ENCODE measurements at regions not wholly inside any gene's neighbourhood (a gene's known extent, or its start where the extent isn't known, plus 50 kb on each side); places are given as distances from the start of the nearest gene placed in this dataset.
"Not testable (repeated sequence)": the region's sequence is repeated elsewhere in the genome, so short reads cannot be mapped to it uniquely, and the experiment has no call there.

DNA sequence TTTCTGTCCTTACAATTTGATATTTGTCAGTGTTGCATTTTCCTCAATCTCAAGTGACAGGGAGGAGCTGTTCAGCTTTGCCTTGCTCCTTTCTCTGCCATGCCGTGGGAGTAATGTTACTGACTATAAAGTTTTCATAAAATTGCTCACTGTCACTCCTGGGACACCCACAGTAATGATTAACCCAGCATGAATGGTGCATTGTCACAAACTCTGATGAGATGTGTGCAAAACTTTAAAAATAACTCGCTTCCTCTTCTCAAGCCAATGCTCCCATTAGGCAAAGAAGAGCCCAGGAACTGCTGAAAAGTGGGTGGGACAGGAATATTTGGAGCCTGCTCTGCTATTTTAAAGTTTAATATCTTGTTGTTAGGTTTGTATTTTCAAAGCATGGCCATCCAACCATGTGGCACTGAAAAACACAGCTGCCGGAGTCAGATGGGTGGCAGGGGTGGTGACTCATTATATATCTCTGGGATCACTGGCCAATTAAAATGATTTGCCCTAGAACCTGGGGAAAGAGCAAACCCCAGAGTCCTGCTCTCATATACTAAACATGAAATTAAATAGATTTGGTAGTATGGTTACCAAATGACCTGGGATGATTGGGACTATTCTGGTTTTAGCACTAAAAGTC lies 260.1 kb downstream of the BTBD3 start:
- DNase-seq (ENCODE audit: low spot score in 2 of 2) (no peak), FAIRE-seq (no peak)

DNA sequence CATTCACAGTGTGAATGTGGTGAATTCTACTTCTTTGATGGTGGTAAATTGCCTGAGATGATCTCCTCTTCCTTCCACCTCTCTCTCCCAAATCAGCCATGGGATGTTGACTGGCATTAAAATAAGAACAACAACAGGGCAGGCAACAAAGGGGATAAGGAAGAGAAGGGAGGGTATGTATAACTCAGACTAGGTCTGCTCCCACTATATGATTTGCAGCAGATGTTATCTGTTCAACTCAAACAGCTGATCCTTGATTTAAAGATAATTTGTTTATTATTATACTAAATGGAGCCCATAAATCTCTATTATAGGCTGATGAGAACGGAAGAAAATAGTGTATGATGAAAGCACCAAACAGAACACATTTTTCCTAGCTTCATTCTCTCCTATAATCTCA lies 262.0 kb downstream of the BTBD3 start:
- DNase-seq (ENCODE audit: low spot score in 2 of 2) (no peak), FAIRE-seq (no peak)

DNA sequence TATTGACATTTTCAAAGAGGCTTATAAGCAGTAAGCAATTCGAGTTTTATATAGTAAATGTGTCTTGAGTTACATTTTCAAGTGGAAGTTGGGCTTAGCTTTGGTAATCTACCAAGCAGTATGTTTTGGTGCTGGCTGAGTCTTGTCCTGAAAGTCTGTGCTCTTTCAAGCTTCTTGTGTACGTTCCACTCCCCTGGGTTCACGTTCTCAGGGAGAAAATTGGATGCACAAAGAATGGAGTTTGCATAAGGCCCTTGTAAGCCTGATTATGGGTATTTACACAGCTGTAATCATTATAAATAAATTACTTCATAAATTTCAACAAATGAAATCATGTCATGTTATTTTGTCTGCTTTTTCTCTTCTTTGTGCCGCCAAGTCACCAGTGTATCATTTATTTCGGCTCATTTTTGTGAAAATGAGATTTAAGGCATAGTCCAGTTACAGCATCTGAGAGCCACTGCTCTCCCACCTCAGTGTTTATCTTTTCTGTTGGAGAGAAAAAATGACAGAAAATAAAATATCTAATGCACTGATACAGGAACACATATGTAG lies 262.5 kb downstream of the BTBD3 start:
- no peak for FAIRE-seq
- no peak for DNase-seq (ENCODE audit: low spot score in 2 of 2)

DNA sequence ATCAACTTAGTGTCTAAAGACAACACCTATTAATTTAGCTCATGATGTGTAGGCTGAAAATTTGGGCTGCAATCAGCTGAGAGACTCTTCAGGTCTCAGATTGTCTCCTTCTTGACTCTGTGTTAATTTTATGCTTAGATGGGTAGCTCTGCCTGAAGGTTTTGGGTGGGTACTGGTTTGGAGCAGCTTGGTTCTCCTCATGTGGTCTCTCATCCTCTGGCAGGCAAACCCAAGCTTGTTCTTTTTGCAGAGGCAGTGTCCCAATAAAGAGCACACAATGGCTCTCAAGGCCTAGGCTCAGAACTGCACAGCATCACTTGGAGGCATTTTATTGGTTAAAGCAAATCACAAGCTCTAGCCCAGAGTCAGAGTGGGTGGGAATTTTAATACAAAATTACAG lies 280.6 kb downstream of the BTBD3 start:
- no peak for FAIRE-seq
- no peak for DNase-seq (ENCODE audit: low spot score in 2 of 2)

DNA sequence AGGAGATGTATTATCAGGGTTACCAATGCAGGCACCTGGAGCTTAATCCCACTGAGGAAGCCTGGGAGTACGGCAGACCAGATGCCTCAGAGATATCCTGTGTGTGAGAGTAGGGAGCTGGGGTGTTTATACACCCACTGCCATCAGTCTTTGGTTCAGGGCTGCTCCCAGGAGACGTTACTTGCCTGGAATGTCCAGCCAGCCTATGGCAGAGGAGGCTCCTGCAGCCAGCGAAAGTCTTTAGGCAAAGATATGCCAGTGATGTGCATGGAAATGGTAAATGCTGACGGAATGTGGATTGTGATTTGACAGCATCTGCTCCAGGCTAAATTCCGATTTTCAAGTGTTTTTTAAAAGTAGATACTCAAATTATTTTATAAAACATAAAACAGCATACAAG lies 282.0 kb downstream of the BTBD3 start:
- no peak for DNase-seq (ENCODE audit: low spot score in 2 of 2)
- no peak for FAIRE-seq

DNA sequence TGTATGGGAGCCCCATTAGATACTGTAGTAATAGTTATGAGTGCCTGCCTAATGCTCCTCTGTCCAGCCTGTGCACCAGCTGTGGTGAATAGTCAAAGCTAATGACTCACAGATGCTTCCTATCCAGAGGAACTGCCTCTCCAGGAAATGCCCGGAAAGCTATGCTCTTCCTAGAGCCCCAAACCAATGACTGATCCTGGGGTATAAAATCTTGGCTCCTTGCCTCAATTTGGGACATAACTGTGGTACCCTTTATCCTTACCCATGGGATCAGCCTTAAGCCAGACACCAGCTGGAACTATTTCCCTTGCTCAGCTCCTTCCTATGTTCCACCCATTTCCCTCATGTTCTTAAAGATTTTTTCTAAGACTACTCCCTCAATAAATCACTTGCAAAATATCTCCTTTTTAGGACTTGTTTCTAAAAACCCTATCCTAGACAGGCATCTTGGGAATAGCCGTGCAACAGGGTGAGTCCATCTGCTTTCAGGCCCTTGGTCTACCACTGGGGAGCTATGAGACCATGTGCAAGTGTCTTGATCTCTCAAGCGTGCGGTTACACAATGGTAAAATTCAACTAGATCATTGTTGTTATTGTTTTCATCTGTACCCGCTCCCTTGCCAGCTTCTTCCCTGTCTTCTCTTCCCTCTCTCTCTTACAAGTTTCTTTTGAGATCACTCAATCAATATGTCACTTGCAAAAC lies 283.7 kb downstream of the BTBD3 start:
- FAIRE-seq (no peak), DNase-seq (ENCODE audit: low spot score in 2 of 2) (no peak)

DNA sequence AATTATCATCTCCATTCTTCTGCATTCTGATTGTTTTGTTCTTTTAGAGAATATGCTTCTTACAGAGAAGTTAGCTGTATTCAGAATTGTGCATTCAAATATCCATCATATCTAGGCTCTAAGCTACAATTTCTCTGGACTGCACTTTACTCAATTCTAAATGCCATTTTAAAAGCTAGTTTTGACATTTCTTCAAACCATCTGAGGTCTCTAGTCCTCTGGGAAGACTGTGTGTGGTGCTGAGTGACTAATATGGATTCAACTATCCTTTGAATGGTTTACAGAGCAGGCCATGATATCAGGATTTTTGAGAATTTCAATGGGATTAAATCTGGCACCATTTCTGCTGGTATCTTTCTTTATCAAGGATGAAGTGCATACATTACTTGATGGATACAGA lies 285.7 kb downstream of the BTBD3 start:
- no peak for DNase-seq (ENCODE audit: low spot score in 2 of 2)
- no peak for FAIRE-seq

DNA sequence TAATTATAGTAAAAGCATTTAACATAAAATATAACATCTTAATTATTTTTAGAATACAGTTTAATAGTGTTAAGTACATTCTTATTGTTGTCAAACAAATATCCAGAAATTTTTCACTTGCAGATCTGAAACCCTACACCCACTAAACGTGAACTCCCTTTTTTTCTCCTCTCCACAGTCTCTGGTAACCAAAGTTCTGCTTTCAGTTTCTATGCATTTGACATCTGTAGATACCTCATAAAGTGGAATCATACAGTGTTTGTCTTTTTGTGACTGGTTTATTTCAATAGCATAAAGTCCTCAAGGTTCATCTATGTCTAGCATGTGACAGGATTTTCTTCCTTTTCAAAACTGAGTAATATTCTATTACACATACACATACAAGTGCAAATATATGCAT lies 286.3 kb downstream of the BTBD3 start:
- no peak for FAIRE-seq

DNA sequence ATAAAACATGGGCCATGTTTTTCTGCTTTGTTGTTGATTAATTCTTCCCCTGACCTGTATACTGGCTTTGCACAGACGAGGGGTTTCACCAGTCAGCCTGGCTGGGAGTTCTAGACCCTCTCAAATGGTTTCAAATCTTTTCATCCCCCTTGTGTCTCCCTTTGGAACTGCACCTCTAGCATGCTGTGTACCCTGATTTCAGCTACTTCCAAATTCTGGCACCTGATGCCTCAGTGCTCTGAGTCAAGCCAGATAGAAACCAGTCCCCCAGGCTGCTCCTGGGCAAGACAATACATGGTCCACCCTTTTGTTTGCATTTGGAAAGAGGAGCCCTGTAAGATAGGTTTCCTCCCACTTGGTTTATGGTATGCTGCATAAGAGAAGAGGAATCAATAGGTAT lies 290.2 kb downstream of the BTBD3 start:
- no peak for DNase-seq (ENCODE audit: low spot score in 2 of 2)
- no peak for FAIRE-seq

More for the DNA sequence above, 286.3 kb downstream of the BTBD3 start:
- DNase-seq (ENCODE audit: low spot score in 2 of 2), result no peak

DNA sequence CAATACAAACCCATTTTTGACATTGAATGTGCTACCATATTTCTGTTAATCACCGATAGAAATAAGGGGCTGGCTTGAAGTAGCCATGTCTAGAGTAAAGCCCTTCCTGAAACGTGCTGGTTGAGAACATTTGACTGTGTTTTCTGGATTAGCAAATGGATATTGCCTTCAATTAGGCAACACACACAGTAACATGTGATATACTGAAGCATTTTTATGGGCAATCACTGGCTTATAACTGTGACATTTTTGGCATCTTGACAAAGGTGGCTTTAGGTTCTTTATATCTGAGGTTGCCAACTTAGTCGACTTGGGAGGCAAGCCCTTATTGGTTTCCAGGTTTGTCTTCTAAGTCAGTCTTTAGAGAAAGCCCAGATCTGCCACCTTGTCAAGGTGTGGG lies 292.9 kb downstream of the BTBD3 start:
- FAIRE-seq, result no peak

DNA sequence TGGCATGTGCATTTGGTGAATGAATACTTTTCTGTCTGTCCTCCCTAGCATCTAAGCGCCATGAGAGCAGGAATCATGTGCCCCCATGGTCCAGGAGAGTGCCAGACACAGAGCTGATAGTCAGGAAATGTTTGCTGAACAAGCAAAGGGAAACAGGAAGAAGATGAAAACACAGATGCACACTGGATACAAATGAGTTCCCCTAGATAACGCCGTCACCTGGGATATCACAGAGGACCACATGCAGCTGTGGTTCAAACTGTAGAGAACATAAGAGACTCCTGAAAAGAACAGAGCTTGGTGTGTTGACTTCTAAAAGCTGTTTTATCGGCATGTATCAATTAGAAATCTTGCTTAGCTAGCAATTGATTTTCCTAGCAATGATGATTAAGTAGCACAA lies 293.7 kb downstream of the BTBD3 start:
- FAIRE-seq (no peak), DNase-seq (ENCODE audit: low spot score in 2 of 2) (no peak)

More for the DNA sequence above, 292.9 kb downstream of the BTBD3 start:
- no peak for DNase-seq (ENCODE audit: low spot score in 2 of 2)

DNA sequence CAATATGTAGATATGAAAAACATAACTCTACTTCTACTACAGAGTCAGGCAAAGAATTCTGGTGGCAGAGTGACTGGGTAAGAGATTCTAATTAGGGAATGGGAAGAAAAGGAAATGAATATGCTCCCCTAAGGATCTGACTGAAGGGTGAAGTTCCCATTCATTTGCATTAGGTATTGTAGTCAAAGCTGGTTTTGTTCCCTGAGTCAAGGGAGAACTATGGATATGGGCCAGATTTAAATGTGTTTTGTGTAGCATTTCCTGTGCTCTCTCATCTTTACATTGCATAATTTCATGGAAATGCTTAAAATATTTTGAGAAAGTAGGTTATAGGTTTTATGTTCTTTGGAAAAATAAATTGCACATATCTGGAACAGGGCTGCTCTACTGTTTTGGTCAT lies 299.7 kb downstream of the BTBD3 start:
- FAIRE-seq (no peak), DNase-seq (ENCODE audit: low spot score in 2 of 2) (no peak)

DNA sequence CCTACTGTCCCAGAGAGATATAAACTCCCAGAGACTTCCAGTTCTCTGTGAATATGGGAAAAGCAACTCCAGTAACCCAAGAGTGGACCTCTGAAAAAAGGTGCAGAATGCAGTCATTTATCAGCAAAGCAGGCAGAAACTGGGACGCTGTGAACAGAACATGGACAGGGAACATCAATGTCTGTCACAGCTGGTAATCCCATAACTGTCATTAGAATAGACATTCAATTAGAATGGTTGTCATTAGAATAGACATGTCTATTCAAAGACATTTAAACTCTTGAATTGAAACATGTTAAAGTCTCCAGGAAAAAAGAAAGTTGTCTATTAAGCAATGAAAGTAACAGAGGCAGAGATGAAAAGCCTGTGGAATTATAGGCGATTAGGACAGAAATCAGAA lies 302.1 kb downstream of the BTBD3 start:
- DNase-seq (ENCODE audit: low spot score in 2 of 2), result no peak
- FAIRE-seq, result no peak

DNA sequence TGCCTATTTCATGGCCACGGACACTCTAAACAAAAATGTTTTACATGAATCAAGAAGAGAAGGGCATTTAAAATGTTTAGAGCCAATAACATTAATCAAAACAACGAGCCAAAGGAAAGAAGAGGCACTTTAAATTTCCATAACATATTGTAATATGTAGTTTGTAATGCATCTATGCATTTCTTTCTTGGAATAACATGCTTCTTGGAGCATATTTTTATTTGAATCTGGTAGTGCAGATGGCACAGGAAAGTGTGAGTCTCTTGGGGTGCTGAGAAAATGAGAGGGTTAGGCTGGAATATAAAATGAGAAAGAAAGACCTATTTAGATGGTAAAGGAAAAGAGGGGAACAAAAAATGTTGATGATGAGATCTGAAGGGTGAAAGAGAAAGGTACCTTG lies 305.4 kb downstream of the BTBD3 start:
- DNase-seq (ENCODE audit: low spot score in 2 of 2) (no peak), FAIRE-seq (no peak)

DNA sequence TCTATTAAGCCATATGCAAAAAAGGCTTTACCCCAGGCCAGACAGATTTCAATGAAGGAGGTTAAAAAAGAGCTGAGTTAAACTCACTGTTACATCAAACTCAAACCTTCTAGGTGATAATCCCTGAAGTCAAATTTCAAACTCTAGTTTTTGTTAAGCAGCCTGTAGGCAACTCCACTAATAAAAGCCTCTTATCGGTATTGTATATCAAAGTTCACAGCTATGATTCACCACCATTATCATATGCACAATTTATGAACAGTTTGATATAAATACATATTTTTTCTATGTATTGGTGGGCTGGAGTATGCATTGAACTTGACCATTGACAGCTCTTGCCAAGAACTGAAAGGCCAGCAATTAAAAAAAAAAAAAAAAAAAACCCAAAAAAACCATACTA lies 308.2 kb downstream of the BTBD3 start:
- FAIRE-seq, result no peak
- no peak for DNase-seq (ENCODE audit: low spot score in 2 of 2)

DNA sequence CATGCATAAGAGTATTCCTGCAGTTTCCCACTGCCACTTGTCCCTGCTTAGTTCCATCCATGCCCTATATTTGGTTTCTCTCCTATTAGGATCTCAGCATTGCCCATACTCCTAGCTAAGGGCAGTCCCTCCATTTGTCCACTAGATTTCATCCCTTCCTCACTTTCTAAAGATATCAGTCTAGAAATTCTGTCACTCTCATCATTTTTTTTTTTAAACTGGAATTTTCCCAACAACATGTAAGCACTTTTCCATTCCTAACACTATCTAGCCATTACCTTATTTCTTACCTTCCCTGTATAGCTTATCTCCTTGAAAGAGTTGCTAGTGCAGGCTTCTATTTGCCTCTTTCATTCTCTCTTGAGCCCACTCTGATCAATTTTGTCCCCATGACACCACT lies 312.2 kb downstream of the BTBD3 start:
- no peak for FAIRE-seq
- no peak for DNase-seq (ENCODE audit: low spot score in 2 of 2)

DNA sequence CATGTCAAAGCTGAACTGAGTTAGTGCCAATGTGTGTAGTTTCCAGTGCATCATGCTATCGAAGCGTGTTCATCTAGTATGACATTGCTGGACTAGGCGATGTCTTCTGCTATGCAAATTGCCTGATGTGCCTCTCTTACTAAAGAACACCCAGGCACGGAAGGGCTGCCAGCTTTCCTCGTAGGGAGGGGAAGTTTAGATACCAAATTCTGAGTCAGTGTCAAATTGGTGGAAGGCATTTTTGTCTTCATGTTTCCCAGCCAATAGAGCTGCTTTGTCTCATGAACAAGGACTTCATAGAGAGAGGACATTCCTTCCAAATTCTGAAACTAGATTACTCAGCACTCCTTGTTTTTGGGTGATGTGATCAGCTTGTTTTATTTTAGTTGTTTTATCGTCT lies 320.1 kb downstream of the BTBD3 start:
- FAIRE-seq, result peak; percentile 78
- DNase-seq (ENCODE audit: low spot score in 2 of 2), result peak; percentile 5 to 11

DNA sequence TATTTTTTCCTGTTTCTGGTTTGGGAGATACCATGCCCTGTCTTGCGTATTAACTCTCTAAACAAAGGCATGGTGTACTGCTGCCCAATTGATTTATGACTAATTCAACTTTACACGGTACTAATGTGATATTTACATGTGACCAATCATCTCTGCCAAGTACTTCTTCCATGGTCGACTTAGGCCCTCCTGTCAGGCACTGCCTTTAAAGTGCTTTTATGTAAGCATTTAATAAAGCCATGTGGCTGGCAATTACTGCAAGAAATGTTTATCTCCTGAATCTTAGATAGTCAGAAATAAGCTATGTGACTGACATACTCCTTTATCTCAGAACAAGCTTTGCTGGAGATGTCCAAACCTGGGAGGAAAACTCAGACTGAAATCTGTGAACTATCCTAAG lies 323.4 kb downstream of the BTBD3 start:
- FAIRE-seq, result no peak
- no peak for DNase-seq (ENCODE audit: low spot score in 2 of 2)

DNA sequence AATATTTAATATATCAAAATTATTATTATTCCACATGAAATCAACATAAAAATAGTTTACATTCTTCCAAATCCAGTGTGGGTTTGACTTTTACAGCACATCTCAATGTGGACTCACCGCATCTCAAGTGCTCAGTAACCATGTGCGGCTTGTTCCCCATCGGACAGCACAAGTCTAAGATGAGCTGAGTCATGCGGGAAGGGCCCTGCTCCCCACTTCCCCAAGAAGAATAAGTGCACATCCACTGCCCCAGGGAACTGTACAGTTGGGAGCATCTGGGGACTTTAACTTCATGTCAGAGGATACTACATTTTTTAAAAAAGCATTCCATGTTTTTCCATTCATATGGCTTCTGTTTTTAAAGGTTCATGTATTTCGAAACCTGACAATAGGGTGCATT lies 325.6 kb downstream of the BTBD3 start:
- no peak for DNase-seq (ENCODE audit: low spot score in 2 of 2)
- no peak for FAIRE-seq

DNA sequence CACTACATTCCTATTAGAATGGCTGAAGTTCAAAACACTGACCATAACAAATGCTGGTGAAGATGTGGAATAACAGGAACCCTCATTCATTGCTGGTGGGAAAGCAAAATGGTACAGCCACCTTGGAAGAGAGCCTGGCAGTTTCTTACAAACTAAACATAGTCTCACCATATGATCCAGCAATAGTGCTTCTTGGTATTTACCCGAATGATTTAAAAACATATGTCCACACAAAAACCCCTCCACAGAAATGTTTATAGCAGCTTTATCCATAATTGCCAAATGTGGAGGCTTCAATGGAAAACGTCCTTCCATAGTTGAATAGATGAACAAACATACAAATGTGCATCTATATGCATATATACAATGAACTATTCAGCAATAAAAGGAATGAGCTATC lies 330.8 kb downstream of the BTBD3 start:
- FAIRE-seq (no peak), DNase-seq (ENCODE audit: low spot score in 2 of 2) (no peak)

DNA sequence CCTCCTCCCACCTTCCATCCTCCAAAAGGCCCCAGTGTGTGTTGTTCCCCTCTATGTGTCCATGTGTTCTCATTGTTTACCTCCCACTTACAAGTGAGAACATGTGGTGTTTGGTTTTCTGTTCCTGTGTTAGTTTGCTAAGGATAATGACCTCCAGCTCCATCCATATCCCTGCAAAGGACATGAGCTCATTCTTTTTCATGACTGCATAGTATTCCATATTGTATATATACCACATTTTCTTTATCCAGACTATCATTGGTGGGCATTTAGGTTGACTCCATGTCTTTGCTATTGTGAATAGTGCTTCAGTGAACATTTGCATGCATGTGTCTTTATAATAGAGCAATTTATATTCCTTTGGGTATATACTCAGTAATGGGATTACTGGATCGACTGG lies 333.0 kb downstream of the BTBD3 start:
- not testable (repeated sequence) for FAIRE-seq; DNase-seq (ENCODE audit: low spot score in 2 of 2)

DNA sequence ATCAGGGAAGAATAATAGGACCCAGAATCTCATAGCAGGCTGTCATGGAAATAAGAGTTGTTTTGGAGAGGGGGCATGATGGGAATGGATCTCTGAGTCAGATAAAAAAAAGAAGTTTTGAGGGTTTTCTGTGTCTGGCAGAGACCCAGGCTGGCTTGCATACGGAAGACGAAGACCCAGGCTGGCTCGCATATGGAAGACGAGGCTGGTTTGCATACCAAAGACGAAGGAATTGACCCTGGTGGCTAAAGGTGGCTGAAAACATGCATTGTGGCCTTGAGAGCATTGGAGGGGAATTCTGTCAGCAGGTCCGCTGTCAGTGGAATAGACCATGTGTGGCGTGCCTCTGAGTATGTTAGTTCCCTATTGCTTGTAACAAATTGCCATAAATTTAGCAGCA lies 335.1 kb downstream of the BTBD3 start:
- FAIRE-seq, result no peak
- DNase-seq (ENCODE audit: low spot score in 2 of 2), result no peak

All from frontal cortex (tissue), 3 donors.